ENCODE measurements at regions not wholly inside any gene's neighbourhood (a gene's known extent, or its start where the extent isn't known, plus 50 kb on each side); places are given as distances from the start of the nearest gene placed in this dataset.

DNA sequence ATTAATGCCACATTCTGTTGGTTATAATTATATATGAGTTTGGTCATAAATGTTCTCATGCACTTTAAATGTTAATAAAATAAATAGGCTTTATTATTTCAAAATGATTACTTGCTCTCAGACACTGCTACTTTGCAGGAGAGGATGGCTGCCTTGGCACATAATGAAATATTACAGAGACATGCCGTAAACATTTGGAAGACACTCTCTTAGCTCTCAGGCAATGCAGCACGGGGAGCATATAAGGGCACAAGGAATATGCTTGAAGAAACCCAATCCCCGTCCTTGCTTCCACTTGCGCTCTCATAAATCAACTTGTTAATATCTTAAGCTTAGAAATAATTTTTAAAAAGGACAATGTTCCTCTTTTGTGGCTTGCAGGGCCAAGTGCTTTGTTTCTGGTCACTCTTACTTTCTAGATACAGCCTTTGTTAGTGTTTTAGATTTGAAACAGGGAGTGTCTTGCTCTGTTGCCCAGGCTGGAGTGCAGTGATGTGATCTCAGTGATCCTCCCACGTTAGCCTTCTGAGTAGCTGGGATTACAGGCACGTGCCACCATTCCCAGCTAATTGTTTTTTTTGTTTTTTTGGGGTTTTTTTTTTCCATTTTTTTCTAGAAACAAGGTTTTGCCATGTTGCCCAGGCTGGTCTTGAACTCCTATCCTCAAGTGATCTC, 445.0 kb downstream of the SPRY1 start:
- no peak for DNase-seq (ENCODE audit: low spot score)

DNA sequence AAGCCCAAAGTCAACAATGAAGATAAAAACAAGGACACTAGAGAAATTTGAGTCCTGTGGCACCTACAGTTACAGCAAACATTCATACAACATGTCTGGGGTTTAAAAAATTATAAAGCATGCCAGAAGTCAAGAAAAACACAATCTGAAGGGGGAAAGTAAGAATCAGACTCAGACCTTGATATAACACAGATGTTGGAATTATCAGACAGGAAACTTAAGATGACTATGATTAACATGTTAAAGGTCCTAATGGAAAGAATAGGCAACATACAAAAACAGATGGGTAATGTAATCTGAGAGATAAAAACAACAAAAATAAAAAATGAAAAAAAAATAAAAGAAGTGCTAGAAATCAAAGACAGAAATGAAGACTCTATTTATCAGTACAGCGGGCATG, 446.5 kb downstream of the SPRY1 start:
- DNase-seq (ENCODE audit: low spot score): no peak

DNA sequence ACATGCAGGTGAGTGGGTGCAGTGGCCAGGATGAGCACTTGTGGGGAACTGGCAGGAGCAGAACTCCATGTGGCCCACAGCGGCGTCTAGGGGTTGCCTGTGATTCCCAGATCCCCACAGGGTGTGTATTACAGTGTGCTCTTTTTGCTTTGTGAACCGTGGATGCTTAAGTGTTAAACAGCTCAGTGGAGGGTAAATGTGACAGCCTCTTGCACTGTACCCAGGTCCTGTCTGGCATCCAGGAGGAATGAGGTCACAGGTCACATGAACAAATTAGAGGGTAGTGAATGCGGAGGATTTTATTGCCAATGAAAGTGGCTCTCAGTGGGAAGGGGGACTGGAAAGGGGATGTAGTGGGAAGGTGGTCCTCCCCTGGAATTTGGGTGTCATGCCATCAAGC, 447.8 kb downstream of the SPRY1 start:
- DNase-seq (ENCODE audit: low spot score): no peak

DNA sequence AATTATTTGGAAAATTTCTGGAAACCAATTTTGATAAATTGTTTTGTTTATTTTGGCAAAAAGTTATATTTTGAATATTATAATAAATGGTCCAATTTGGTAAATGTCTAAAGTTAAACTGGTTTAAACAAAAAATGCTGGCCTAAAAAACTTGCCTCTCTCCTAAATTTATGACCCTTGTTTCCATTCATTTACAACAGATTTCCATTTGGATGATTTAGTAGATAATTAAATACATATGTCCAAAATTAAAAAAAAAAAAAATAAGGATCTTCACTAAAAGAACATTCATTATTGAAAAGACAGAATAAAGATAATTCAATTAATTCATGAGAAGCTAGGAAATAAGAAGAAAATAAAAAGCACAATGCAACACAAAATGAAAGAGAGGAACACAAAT, 449.5 kb downstream of the SPRY1 start:
- DNase-seq (ENCODE audit: low spot score): no peak

DNA sequence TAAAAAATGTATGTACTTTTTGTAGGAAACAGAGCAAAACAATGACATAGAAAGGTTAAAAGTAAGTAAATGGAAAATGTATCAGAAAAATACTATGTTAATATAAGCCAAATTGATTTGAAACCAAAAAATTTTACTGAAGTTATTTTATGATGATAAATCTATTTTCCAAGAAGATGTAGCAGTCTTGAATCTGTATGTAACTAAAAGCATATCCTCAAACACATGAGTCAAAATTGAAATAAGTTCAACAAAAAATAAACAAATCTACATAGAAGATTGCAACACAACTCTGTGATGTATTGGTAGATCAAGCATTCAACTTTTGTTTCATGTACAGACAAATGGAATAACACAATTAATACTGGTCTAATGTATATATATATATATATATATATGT, 450.0 kb downstream of the SPRY1 start:
- DNase-seq (ENCODE audit: low spot score): no peak

DNA sequence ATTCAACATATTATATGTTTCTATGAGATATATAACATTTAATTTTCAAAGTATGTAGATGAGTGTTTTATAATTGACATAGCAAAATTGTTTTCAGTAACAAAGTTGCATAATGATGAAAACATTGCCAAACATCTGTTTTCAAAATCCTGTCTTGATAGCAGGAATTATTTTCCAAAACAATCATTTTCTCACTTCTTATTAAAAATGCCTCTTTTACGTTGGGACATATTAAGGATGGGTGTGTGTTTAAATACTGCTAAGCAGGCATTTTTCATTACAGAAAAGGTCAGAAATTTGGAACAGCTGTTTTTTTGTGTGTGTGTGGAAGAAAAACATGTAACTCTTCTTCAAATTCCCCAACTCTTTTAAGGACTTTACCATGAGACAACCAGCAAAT, 452.0 kb downstream of the SPRY1 start:
- no peak for DNase-seq (ENCODE audit: low spot score)

DNA sequence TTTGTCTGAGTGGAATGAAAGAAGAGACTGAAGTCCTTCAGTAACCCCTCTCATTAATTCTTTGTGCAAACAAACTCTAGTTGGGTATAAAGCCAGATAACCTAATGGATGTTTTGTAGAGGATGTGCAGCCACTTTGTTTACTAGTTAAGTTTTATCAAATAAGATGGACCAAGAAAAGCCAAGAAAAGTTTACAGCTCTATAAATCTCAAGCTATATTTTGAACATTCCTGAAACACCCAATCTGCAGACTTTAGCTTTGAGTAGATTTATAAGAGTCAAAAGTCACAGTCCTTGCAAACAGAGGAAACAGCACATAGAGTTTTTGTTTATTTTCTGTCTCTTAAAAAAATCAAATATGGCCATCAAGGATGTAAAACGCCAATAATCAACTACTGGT, 452.9 kb downstream of the SPRY1 start:
- no peak for DNase-seq (ENCODE audit: low spot score)

DNA sequence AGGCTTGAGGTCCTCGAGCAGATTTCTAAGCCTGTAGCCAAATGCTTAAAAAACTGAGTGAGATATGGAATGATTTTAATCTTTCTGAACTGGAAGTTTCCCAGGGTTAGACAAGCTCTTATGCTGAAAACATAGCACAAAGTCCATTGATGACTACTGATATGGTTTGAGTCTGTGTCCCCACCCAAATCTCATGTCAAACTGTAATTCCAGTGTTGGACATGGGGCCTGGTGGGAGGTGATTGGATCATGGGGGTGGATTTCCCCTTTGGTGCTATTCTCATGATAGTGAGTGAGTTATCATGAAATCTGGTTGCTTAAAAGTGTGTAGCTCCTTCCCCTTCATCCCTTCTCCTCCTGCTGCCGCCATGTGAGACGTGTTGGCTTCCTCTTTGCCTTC, 454.9 kb downstream of the SPRY1 start:
- no peak for DNase-seq (ENCODE audit: low spot score)

DNA sequence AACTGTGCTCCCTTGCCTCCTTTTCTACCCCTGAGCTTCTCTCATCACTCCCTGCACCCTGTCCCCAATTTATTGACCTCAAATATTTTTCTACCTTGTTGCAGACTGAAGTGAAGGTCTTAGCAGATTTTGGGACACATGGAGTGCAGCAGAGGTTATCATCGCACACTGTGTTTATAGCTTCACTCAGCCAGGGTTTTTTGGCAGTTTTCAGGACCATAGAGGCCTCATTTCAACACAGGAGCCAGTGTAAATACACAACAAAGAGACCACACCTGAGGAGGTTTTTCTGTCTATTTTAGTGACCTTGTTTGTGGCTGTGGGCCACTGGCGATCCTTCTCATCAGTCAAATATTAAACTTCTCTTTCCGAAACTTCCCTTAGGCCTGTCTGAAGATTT, 457.1 kb downstream of the SPRY1 start:
- no peak for DNase-seq (ENCODE audit: low spot score)

DNA sequence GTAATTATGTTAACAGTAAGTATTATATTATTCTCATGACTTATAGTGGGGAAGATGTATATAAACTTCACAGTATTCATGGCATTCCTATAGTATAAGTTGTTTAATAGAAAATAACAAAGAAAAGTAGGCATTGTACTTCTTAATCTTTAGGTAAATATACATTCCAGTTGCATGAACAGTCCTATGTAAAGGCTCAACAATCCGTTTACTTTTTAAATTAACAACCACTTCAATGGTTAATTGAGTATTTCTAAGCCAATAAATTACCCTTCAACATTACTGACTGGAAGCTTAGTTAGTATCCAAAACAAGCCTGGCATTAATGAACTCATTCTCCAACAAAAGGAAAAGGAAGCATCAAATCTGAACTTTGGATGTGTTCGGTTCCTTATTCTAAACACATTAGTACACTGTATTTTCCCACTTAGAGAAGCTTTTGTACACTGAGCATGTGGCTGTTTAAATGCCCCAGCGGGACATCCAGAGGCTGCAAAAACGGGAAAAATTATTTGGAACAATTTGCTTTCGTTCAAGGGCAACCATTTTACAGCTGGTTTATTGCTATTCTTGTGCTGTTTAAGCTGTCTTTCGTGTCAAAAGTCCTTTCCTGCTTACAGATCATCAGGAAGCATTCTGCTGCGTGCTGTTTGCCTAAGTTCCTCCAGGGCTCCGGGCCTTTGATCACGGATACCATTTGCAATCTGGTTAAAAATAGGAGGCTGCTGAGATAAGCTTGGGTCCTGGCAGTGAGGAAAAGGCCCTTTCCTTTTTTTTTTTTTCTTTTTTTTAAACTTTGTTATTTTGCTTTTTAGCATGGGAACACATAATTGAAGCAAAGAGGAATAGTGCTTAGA, 460.3 kb downstream of the SPRY1 start:
- DNase-seq (ENCODE audit: low spot score): peak; percentile 44

DNA sequence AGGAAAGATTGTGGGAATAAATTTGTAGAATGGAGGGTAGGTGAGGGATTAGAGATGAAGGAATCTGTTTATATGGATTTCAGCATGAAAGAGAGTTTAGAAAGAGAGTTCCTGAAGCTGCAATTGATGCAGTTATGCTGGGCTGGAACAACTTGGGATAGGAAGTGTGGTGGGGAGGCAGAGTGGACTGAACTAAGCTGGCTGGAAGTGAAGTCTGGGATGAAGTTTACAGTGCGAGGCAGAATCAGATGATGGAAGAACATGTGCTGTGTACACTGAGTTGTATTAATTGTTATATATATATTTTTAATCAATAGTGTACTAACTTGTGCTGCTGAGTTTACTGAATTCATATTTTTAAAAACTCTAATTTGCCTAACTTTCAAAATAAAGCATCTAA, 461.9 kb downstream of the SPRY1 start:
- no peak for DNase-seq (ENCODE audit: low spot score)

DNA sequence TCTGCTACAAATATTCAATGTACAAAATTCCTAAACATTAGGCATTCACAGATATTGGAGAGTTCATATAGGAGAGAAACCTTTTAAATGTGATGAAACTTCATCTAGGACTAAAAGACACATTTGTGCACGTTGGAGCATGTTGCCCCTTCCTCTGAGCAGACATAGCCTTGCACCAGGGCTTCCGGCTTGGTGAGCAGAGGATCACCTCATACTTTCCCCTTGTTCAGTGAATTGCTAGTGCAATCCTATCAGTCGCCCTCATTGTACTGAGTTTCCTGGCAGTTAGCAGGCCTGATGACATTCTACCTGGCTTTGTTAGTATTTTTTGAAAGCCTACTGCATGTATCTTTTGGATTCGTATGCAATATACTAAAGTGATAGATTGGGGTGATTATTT, 466.2 kb downstream of the SPRY1 start:
- no peak for DNase-seq (ENCODE audit: low spot score)

DNA sequence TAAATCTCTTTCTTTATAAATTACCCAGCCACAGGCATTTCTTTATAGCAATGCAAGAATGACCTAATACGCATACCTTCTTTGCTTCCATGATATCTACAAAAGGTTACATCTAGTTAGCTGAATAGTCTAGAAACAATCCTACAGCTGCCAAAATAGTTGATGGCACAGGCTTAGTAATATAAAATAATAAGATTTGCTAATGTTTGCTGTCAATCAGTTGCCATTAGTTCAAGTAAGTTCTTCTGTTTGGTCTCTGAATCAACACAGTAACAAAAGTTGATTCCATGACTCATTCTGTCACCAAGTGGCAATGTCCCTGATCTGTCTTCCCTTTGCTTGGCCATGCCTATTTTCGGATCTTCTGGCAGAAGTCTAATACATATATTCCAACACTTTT, 470.2 kb downstream of the SPRY1 start:
- DNase-seq (ENCODE audit: low spot score): no peak

DNA sequence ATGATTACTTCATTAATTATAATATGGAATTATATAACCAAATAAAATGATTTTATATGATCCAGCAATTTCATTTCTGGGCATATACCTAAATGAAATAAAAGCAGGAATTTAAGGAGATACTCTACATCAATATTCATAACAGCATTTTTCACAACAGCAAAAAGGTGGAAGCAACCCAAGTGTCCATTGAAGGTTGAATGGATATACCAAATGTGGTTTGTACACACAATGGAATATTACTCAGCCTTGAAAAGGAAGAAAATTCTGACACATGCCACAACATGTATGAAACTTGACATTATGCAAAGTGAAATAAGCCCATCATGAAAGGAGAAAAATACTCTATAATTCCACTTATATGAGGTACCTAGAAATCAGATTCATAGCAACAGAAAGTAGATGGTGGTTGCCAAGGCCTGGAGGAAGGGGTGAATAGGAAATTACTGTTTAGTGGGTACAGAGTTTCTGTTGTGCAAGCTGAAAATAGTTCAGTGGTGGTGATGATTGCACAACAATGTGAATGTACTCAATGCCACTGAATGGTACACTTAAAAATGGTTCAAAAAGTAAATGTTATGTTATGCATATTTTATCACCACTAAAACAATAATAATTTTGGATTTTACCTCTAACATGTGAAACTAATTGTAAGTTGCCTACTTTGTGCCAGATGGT, 471.5 kb downstream of the SPRY1 start:
- no peak for DNase-seq (ENCODE audit: low spot score)

DNA sequence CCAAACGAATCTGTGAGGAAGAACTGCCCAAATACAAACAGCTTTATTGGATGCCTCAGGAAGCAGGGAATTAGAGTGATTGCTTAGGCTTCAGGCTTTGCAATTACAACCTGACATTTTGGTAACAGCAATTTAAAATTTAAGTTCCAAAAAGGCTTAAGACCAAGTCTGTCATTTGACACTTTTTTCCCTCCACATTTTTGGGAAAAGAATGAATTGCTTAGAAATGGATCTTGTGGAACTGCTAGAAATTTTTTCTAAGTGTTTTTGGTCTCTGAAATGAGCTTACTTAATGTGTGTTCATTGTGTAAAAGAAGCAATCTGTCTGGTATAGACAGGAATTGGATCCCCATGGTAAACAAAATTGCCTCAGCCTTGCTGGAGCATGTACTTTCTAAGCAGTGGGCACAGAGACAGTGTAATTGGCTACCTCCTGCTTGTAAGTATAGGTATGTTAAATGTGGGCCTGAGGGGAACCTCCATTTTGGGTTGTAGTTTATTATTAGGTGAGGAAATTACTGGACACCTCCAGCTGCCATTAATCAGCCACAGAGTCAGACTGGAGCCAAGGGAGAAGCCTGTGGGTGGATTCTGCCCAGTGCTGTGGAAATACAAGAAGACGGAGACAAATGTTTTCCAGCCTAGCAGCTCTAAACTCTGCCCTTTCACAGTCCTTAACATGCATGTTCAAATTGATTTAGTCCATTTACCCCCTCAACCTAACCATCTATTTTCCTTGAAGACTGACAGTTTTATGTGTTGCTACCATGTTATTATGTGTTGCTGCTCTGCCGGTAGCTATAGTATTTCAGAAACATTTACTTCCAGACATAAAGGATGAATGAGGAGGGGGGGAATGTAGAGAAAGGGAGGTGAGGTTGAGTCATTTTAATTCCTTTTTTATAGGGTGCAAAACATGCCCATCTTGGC, 473.0 kb downstream of the SPRY1 start:
- no peak for DNase-seq (ENCODE audit: low spot score)

DNA sequence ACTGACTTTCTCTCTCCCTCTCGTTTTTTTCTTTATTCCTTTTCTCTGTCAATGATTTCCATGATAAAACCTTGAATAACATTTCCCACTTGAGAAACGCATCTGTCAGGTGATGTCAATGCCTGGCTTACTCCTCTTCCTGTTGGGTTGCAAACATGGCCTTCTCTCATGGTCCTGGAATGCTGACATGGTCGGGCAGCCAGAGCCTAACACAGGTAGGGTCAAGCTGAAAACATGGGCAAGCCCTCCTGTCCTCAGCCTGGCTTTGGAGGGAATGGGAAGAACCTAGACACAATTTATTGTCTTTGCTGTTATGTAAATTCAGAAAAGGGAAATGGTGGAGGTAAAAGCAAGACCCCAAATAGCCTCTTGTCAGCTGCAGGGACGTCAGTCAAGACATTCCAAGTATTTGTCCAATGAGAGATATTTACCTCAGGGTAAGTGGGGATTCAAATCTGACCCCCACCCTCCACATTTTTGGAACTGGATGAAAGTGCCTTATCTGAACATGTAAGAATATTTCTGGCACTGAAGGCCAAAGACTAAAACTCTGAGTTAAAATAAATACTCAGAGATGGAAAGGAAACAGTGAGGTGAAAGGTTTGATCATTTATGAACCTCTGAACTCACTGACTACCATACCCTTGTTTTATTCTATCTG, 473.8 kb downstream of the SPRY1 start:
- no peak for DNase-seq (ENCODE audit: low spot score)

DNA sequence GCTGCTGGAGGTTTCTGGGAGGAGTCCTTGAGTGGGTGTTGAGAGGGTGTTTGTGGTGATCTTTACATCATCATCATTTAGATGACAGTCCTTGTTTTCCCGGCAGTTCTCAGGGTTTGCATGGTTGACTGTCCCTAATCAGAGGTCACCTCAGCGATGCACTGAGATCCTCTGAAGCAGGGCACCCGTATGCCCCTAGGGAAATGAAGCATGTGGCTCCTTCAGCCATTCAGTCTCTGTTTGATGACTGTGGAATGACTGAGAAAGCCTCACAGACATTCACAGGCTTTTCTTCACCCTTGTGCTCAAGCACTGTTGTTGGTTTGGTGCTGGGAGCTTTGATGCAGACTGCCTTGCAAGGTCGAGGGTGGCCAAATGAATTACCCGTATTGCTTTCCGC, 474.7 kb downstream of the SPRY1 start:
- no peak for DNase-seq (ENCODE audit: low spot score)

DNA sequence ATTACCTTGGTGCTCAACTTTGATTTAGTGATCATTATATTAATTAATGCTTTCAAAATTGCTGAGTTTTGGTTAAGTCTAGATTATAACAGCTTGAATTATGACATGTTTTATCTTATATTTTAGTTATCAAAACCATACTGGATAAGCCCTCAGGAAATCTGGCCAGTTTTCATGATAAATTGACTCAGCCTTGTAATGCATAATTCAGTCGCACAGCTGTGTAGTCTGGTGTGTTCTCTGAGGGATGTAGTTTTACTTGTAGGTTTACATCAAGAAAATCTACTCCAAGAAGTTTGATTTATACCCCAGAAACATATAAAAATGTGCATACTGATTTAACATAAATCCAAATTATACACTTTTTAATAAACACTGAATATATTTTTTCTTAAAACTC, 477.5 kb downstream of the SPRY1 start:
- no peak for DNase-seq (ENCODE audit: low spot score)

DNA sequence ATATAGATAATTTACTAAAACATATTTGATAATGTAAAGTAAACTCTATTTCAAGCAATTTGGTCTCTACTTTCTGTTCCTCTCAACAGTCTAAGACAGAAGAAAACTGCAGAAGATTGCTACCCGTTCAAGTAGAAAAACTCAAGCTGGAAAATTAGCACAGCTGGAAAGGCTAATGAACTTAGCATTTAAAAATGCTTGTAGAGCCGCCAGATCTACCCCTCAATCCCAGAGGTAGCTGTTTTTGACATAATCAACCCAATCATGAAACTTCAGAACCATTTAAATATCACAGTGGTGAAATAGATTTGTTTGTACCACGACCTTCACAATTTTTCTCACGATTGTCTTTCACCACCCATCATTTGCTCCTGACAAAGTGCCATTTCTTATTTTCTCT, 479.5 kb downstream of the SPRY1 start:
- DNase-seq (ENCODE audit: low spot score): no peak

DNA sequence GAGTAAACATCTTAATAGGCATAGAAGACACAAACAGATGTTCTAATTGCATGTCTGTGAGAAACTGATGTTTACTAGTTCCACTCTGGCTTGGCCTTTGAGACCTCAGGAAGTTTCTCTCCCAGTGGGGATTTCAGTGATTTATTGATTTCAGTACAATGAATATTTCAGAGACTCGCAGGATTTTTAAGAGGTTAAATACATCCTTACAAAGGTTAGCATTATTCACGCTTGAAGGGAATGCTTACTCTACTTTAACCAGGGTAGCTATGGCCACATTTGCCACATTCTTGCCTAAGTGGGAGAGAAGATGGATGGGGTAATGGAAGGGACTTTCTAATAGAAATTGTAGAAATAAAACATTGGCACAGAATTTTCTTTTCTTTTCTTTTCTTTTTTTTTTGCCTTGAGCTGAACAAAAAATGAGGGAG, 480.1 kb downstream of the SPRY1 start:
- no peak for DNase-seq (ENCODE audit: low spot score)

DNA sequence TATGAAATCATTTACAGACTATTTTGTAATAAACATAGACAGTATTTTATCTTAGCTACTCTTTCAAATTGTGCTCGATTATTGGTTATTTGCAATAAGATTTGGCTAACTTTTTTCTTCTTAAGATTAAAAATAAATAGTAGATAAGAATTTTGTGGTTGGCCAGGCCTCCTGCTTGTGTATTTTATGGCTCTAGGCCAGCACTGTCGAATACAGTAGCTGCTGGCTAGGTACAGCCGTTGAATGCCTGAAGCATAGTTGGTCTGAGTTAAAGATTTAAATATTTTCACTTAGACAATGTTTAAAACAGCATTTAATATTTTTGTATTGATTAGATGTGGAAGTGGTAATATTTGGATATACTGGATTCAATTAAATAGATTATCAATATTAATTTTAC, 481.0 kb downstream of the SPRY1 start:
- no peak for DNase-seq (ENCODE audit: low spot score)
